IMR-90 (cell line): ENCODE measurements at regions not wholly inside any gene's neighbourhood (a gene's known extent, or its start where the extent isn't known, plus 50 kb on each side); places are given as distances from the start of the nearest gene placed in this dataset.

ENCODE experiments used
- ATAC-seq: fragments of 200-7000 bp; cut with Tn5 transposase; 2 replicates; pipeline ENCODE4 v1.9.1; 2020; ENCODE audit warnings: low read depth, mild to moderate bottlenecking, moderate library complexity
- BruUV-seq: library from RNA; stranded (reverse); fragments of 400-500 nt; replicated peaks from 2 replicates; lab custom pipeline; 2021; lab: Mats Ljungman, UMichigan
- CTCF ChIA-PET: fragments of 300-600 bp; formaldehyde crosslinking; extraction: SDS; loops from one replicate; lab custom pipeline; 2021; ENCODE audit warnings: antibody characterized with exemption; lab: Yijun Ruan, JAX
- POLR2A ChIA-PET: fragments of 300-600 bp; sonication (Branson Sonifier 250); formaldehyde crosslinking; loops from one replicate; lab custom pipeline; 2022; ENCODE audit warnings: antibody characterized with exemption; ENCODE audit not compliant: unreplicated experiment; lab: Charles Lee
- DNase-seq: peaks from one replicate; pipeline ENCODE4 v3.0.0; 2013
- H2AFZ ChIP-seq: replicated peaks from 2 replicates; pipeline ENCODE3; 2013; ENCODE audit warnings: low read length, mild to moderate bottlenecking; ENCODE audit not compliant: poor library complexity
- H2AK5ac ChIP-seq: 2 replicates; pipeline ENCODE4 v1.6.1; 2013; ENCODE audit warnings: low read depth, low read length, inconsistent platforms
- H2AK9ac ChIP-seq: replicated peaks from 2 replicates; pipeline ENCODE3; 2013; ENCODE audit warnings: mild to moderate bottlenecking, low read depth, low read length, moderate library complexity; ENCODE audit not compliant: poor library complexity
- H2BK120ac ChIP-seq: 2 replicates; pipeline ENCODE4 v1.6.1; 2013; ENCODE audit warnings: low read depth, low read length, inconsistent platforms
- H2BK15ac ChIP-seq: 3 replicates; pipeline ENCODE4 v1.6.1; 2013; ENCODE audit warnings: low read depth, low read length, inconsistent platforms
- H2BK20ac ChIP-seq: 2 replicates; pipeline ENCODE4 v1.6.1; 2013; ENCODE audit warnings: low read depth, mild to moderate bottlenecking, inconsistent platforms, low read length, moderate library complexity
- H2BK5ac ChIP-seq: 2 replicates; pipeline ENCODE4 v1.6.1; 2013; ENCODE audit warnings: mild to moderate bottlenecking, low read depth, low read length, inconsistent platforms; ENCODE audit not compliant: poor library complexity, severe bottlenecking
- H3K14ac ChIP-seq: replicated peaks from 2 replicates; pipeline ENCODE4 v1.6.1; 2013; ENCODE audit warnings: low read depth, low read length, inconsistent platforms
- H3K18ac ChIP-seq: 2 replicates; pipeline ENCODE4 v1.6.1; 2013; ENCODE audit warnings: low read depth, low read length, control low read depth
- H3K23ac ChIP-seq: 2 replicates; pipeline ENCODE4 v1.6.1; 2013; ENCODE audit warnings: low read depth, low read length, inconsistent platforms
- H3K27ac ChIP-seq: 2 replicates; pipeline ENCODE4 v1.5.1; 2013; ENCODE audit warnings: mild to moderate bottlenecking, control low read depth, low read length; ENCODE audit not compliant: insufficient read depth
- H3K27me3 ChIP-seq: 2 replicates; pipeline ENCODE4 v1.6.1; 2013; ENCODE audit warnings: low read length; ENCODE audit not compliant: control insufficient read depth, insufficient read depth
- H3K36me3 ChIP-seq: 2 replicates; pipeline ENCODE4 v1.6.1; 2013; ENCODE audit warnings: low read length, mixed read lengths; ENCODE audit not compliant: control insufficient read depth, insufficient read depth
- H3K4ac ChIP-seq: 2 replicates; pipeline ENCODE4 v1.6.1; 2013; ENCODE audit warnings: low read depth, low read length, inconsistent platforms
- H3K4me1 ChIP-seq: 2 replicates; pipeline ENCODE4 v1.6.1; 2013; ENCODE audit warnings: low read length, mixed read lengths; ENCODE audit not compliant: control insufficient read depth, insufficient read depth
- H3K4me2 ChIP-seq: 2 replicates; pipeline ENCODE4 v1.6.1; 2013; ENCODE audit warnings: low read depth, mild to moderate bottlenecking, control low read depth, low read length, moderate library complexity
- H3K4me3 ChIP-seq: 2 replicates; pipeline ENCODE4 v1.5.1; 2013; ENCODE audit warnings: low read depth, mild to moderate bottlenecking, control low read depth, low read length, moderate library complexity; ENCODE audit not compliant: insufficient read depth
- H3K56ac ChIP-seq: 2 replicates; pipeline ENCODE4 v1.6.1; 2013; ENCODE audit warnings: low read length, inconsistent platforms; ENCODE audit not compliant: insufficient read depth; ENCODE audit errors: extremely low read depth
- H3K79me1 ChIP-seq, 2 experiments: 2 replicates each; pipeline ENCODE4 v1.6.1; 2013; ENCODE audit warnings: low read length in 2 of 2, inconsistent platforms in 1 of 2, low read depth in 1 of 2
- H3K9ac ChIP-seq: 2 replicates; pipeline ENCODE4 v1.6.1; 2013; ENCODE audit warnings: low read depth, low read length, control low read depth
- H3K9me1 ChIP-seq: 2 replicates; pipeline ENCODE4 v1.6.1; 2013; ENCODE audit warnings: low read length, inconsistent platforms; ENCODE audit not compliant: insufficient read depth
- H3K9me3 ChIP-seq: 2 replicates; pipeline ENCODE4 v1.6.1; 2013; ENCODE audit warnings: low read length; ENCODE audit not compliant: control insufficient read depth, insufficient read depth
- H4K20me1 ChIP-seq: 2 replicates; pipeline ENCODE4 v1.6.1; 2013; ENCODE audit warnings: low read length, inconsistent platforms; ENCODE audit not compliant: insufficient read depth
- H4K5ac ChIP-seq: 2 replicates; pipeline ENCODE4 v1.6.1; 2013; ENCODE audit warnings: mild to moderate bottlenecking, low read depth, low read length, control low read depth
- H4K8ac ChIP-seq, 2 experiments: 2 replicates each; pipeline ENCODE4 v1.6.1; 2013; ENCODE audit warnings: low read depth in 2 of 2, low read length in 2 of 2, control low read depth in 1 of 2, inconsistent platforms in 1 of 2
- H4K91ac ChIP-seq: 2 replicates; pipeline ENCODE4 v1.6.1; 2013; ENCODE audit warnings: low read depth, low read length, inconsistent platforms; ENCODE audit not compliant: insufficient read depth
- BHLHE40 ChIP-seq: fragments of 150-350 bp; IDR thresholded peaks from 2 replicates; pipeline ENCODE4 v1.6.1; 2016; ENCODE audit warnings: mild to moderate bottlenecking, low read depth, low read length
- CEBPB ChIP-seq: IDR thresholded peaks from 2 replicates; pipeline ENCODE4 v1.6.1; 2012; ENCODE audit warnings: low read depth, low read length, improper control_type of control experiment
- CHD1 ChIP-seq: IDR thresholded peaks from 2 replicates; pipeline ENCODE4 v1.6.1; 2012; ENCODE audit warnings: low read depth, low read length, improper control_type of control experiment
- ELK1 ChIP-seq: fragments of 150-350 bp; IDR thresholded peaks from 2 replicates; pipeline ENCODE4 v1.6.1; 2016; ENCODE audit warnings: low read depth, mild to moderate bottlenecking, low read length, moderate library complexity, borderline replicate concordance
- FOS ChIP-seq: fragments of 150-350 bp; IDR thresholded peaks from 2 replicates; pipeline ENCODE4 v1.6.1; 2016; ENCODE audit warnings: low read depth, low read length
- MAFK ChIP-seq: IDR thresholded peaks from 2 replicates; pipeline ENCODE4 v1.6.1; 2012; ENCODE audit warnings: low read depth, low read length, improper control_type of control experiment
- MAZ ChIP-seq: IDR thresholded peaks from 2 replicates; pipeline ENCODE4 v1.6.1; 2012; ENCODE audit warnings: low read depth, mild to moderate bottlenecking, low read length, improper control_type of control experiment, moderate library complexity, borderline replicate concordance
- MXI1 ChIP-seq: IDR thresholded peaks from 2 replicates; pipeline ENCODE4 v1.6.1; 2012; ENCODE audit warnings: low read depth, mild to moderate bottlenecking, low read length, moderate library complexity, borderline replicate concordance
- NFE2L2 ChIP-seq: fragments of 150-350 bp; IDR thresholded peaks from 2 replicates; pipeline ENCODE4 v1.6.1; 2016; ENCODE audit warnings: low read depth, mild to moderate bottlenecking, low read length
- POLR2A ChIP-seq: IDR thresholded peaks from 2 replicates; pipeline ENCODE4 v1.6.1; 2012; ENCODE audit warnings: mild to moderate bottlenecking, low read depth, low read length
- RAD21 ChIP-seq: IDR thresholded peaks from 2 replicates; pipeline ENCODE4 v1.6.1; 2012; ENCODE audit warnings: low read length, improper control_type of control experiment
- RCOR1 ChIP-seq: IDR thresholded peaks from 2 replicates; pipeline ENCODE4 v1.6.1; 2012; ENCODE audit warnings: mild to moderate bottlenecking, low read length, improper control_type of control experiment; ENCODE audit not compliant: insufficient replicate concordance
- RFX5 ChIP-seq: IDR thresholded peaks from 2 replicates; pipeline ENCODE4 v1.8.0; 2012; ENCODE audit warnings: low read depth, mild to moderate bottlenecking, low read length, moderate library complexity
- SMC3 ChIP-seq: fragments of 150-350 bp; IDR thresholded peaks from 2 replicates; pipeline ENCODE4 v1.6.1; 2016; ENCODE audit warnings: low read depth, mild to moderate bottlenecking, antibody characterized with exemption, low read length, moderate library complexity
- WGBS, 2 experiments: methylation state at CpG; one replicate each; pipeline versions ENCODE4 v1.1.5 to v1.1.7; 2013; ENCODE audit warnings: missing lambda C conversion rate in 2 of 2; ENCODE audit not compliant: insufficient read length in 1 of 2; ENCODE audit errors: extremely low coverage in 2 of 2; 5-methylcytosine and 5-hydroxymethylcytosine counted together
- dilution Hi-C: fragments of 300-500 bp; cut with HindIII; formaldehyde crosslinking; loops from one replicate; pipeline ENCODE4 v1.14.3; 2018; ENCODE audit warnings: low sequenced_read_pairs; ENCODE audit not compliant: unreplicated experiment
- in situ Hi-C: fragments of 300-500 bp; cut with MboI; formaldehyde crosslinking; loops from 3 replicates; pipeline ENCODE4 v1.14.3; 2019; ENCODE audit warnings: low sequenced_read_pairs, inconsistent platforms, mixed read lengths
- intact Hi-C: fragments of 100-400 bp; cut with micrococcal nuclease; formaldehyde crosslinking; loops from 2 replicates; pipeline ENCODE4 v1.10.0; 2022
- TF ChIP-seq, protein P1 (sequence below): conservative IDR thresholded peaks from 2 replicates; pipeline ENCODE4 v1.5.1; 2012; ENCODE audit warnings: mild to moderate bottlenecking, low read depth, low read length, improper control_type of control experiment
- TF ChIP-seq, protein P2 (sequence below): fragments of 150-350 bp; IDR thresholded peaks from 2 replicates; pipeline ENCODE4 v1.6.1; 2017; ENCODE audit warnings: mild to moderate bottlenecking, antibody characterized with exemption, low read length, low read depth

DNA sequence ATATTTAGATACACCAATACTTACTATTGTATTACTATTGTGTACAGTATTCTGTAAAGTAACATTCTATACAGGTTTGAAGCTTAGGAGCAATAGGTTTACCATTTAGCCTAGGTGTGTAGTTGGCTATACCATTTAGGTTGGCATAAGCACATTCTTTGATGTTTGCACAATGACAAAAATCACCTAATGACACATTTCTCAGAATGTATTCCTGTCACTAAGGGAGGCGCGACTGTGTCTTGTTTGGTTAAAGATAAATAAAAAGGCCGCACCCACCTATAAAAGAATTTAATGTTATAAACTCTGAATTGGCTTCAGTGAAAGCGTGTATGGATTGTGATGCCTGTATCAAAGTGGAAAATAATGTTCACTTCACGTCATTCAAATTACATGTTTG is 1815.4 kb upstream of the CDH6 start:
- no peaks in the 10 kb centered on the region for H4K20me1 ChIP-seq

More for the DNA sequence above, 1815.4 kb upstream of the CDH6 start:
- H3K27me3 ChIP-seq = no peaks in the 10 kb centered on the region
- H4K8ac ChIP-seq = no peak overlapping the region
- H3K9me3 ChIP-seq = no peaks in the 10 kb centered on the region
- no peaks in the 10 kb centered on the region for H3K36me3 ChIP-seq
- no peak overlapping the region for H2AFZ ChIP-seq
- no peak overlapping the region for H2BK5ac ChIP-seq
- no peak overlapping the region for H3K27ac ChIP-seq
- H3K4ac ChIP-seq = no peak overlapping the region
- H3K56ac ChIP-seq = no peak overlapping the region
- POLR2A ChIA-PET = no interaction called here
- H2BK15ac ChIP-seq = no peak overlapping the region
- ATAC-seq (no peak), DNase-seq (no peak)
- H2BK20ac ChIP-seq = no peak overlapping the region
- in situ Hi-C loops (no loop called here), intact Hi-C loops (no loop called here), dilution Hi-C loops (no loop called here)
- no peak overlapping the region for H3K4me2 ChIP-seq
- no peak overlapping the region for H2BK120ac ChIP-seq
- no peak overlapping the region for H4K91ac ChIP-seq
- no peak overlapping the region for H3K14ac ChIP-seq
- no peak overlapping the region for H3K9ac ChIP-seq
- H3K4me3 ChIP-seq = no peak overlapping the region
- no peaks in the 10 kb centered on the region for H3K79me1 ChIP-seq
- TF ChIP-seq RFX5 (no peak), POLR2A (no peak), MAFK (no peak), SMC3 (no peak), RAD21 (no peak), CHD1 (no peak), ELK1 (no peak), MXI1 (no peak), RCOR1 (no peak), MAZ (no peak), FOS (no peak), NFE2L2 (no peak), BHLHE40 (no peak), CEBPB (no peak)
- TF ChIP-seq, protein P1, sequence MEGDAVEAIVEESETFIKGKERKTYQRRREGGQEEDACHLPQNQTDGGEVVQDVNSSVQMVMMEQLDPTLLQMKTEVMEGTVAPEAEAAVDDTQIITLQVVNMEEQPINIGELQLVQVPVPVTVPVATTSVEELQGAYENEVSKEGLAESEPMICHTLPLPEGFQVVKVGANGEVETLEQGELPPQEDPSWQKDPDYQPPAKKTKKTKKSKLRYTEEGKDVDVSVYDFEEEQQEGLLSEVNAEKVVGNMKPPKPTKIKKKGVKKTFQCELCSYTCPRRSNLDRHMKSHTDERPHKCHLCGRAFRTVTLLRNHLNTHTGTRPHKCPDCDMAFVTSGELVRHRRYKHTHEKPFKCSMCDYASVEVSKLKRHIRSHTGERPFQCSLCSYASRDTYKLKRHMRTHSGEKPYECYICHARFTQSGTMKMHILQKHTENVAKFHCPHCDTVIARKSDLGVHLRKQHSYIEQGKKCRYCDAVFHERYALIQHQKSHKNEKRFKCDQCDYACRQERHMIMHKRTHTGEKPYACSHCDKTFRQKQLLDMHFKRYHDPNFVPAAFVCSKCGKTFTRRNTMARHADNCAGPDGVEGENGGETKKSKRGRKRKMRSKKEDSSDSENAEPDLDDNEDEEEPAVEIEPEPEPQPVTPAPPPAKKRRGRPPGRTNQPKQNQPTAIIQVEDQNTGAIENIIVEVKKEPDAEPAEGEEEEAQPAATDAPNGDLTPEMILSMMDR = no peak
- TF ChIP-seq, protein P2, sequence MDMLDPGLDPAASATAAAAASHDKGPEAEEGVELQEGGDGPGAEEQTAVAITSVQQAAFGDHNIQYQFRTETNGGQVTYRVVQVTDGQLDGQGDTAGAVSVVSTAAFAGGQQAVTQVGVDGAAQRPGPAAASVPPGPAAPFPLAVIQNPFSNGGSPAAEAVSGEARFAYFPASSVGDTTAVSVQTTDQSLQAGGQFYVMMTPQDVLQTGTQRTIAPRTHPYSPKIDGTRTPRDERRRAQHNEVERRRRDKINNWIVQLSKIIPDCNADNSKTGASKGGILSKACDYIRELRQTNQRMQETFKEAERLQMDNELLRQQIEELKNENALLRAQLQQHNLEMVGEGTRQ = no peak
- WGBS, 2 experiments = no CpG with 5 or more reads among the region's 5 CpGs
- BruUV-seq = no TSS peak
- no peaks in the 10 kb centered on the region for H3K9me1 ChIP-seq
- H3K4me1 ChIP-seq = no peaks in the 10 kb centered on the region
- no peak overlapping the region for H2AK9ac ChIP-seq
- H3K23ac ChIP-seq = no peak overlapping the region
- no peak overlapping the region for H3K18ac ChIP-seq
- CTCF ChIA-PET = interaction anchor here (0.8 kb wide), 1 partner anchor 87 kb away, joined by 4 read pairs; no protein-coding TSS in a partner anchor
- no peak overlapping the region for H2AK5ac ChIP-seq
- H4K5ac ChIP-seq = no peak overlapping the region
